Cardiac fibroblast (primary cell): ENCODE measurements at regions not wholly inside any gene's neighbourhood (a gene's known extent, or its start where the extent isn't known, plus 50 kb on each side); places are given as distances from the start of the nearest gene placed in this dataset.

Source experiments
- DNase-seq, 2 donors: peaks; one replicate each; pipeline versions ENCODE4 v3.0.0 to v3.0.0-alpha.2; 2010; ENCODE audit warnings: low read depth in 2 of 2
- H3K4me3 ChIP-seq, 2 donors: replicated peaks in 1 of 2; 1 replicate in 1 of 2; 2 replicates in 1 of 2; pipeline ENCODE4 v1.5.1; 2011; ENCODE audit warnings: low read depth in 2 of 2, low read length in 2 of 2, mild to moderate bottlenecking in 2 of 2, moderate library complexity in 1 of 2
- TF ChIP-seq, protein P1 (sequence below): IDR thresholded peaks from one replicate; pipeline ENCODE4 v1.5.1; 2011; ENCODE audit warnings: low read depth, mild to moderate bottlenecking, low read length, inconsistent platforms

- TF ChIP-seq, protein P1, sequence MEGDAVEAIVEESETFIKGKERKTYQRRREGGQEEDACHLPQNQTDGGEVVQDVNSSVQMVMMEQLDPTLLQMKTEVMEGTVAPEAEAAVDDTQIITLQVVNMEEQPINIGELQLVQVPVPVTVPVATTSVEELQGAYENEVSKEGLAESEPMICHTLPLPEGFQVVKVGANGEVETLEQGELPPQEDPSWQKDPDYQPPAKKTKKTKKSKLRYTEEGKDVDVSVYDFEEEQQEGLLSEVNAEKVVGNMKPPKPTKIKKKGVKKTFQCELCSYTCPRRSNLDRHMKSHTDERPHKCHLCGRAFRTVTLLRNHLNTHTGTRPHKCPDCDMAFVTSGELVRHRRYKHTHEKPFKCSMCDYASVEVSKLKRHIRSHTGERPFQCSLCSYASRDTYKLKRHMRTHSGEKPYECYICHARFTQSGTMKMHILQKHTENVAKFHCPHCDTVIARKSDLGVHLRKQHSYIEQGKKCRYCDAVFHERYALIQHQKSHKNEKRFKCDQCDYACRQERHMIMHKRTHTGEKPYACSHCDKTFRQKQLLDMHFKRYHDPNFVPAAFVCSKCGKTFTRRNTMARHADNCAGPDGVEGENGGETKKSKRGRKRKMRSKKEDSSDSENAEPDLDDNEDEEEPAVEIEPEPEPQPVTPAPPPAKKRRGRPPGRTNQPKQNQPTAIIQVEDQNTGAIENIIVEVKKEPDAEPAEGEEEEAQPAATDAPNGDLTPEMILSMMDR: no peak
- DNase-seq: no peak
- no peak overlapping the region for H3K4me3 ChIP-seq
Observed at GRCh38 chrX:26037367-26037766, 100.8 kb upstream of the MAGEB18 start.

DNA sequence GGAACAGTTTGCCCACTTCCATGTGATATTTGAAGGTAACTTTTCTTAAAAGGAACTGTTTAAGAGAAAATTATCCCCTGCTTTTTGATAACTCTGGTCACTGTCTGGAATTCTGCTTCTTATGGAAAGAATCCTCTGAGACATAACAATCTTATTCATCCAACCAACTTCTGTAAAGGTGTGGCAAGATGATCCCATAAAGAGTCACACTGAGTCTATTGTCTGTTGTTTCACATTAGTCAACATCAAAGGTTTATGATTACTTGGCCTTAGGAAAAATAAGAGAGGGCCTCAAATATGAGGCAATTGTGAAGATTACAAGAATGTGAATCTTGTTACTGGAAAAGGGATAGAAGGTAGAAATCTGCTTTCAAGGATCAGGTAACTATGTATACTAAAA, 88.0 kb upstream of the MAGEB18 start:
- DNase-seq: no peak
- TF ChIP-seq, protein P1: no peak
- no peak overlapping the region for H3K4me3 ChIP-seq

DNA sequence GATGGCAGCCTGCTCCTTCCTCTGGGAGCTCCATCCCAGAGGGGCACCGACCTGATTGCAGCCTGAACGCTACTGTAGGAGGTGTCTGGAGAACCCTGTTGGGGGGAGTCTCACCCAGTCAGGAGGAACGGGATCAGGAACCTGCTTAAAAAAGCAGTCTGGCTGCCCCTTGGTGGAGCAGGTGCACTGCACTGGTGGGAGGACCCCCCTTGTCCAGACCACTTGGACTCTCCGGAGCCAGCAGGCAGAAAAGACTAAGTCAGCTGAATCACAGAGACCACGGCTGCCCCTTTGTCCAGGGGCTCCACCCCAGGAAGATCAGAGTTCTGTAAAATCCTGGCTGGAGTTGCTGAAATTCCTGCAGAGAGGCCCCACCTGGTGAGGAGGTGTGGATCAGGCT, 67.3 kb upstream of the MAGEB18 start:
- no peak for DNase-seq
- TF ChIP-seq, protein P1: no peak
- H3K4me3 ChIP-seq: no peak overlapping the region

GRCh38 chrX:26071618-26072017, 66.5 kb upstream of the MAGEB18 start:
- no peak for DNase-seq
- no peak overlapping the region for H3K4me3 ChIP-seq
- TF ChIP-seq, protein P1: no peak

GRCh38 chrX:26083093-26083492, 55.0 kb upstream of the MAGEB18 start:
- DNase-seq: no peak
- TF ChIP-seq, protein P1: no peak
- no peak overlapping the region for H3K4me3 ChIP-seq
